Fibroblast of lung (primary cell): ENCODE measurements at regions not wholly inside any gene's neighbourhood (a gene's known extent, or its start where the extent isn't known, plus 50 kb on each side); places are given as distances from the start of the nearest gene placed in this dataset.

Source experiments
- DNase-seq, 2 donors: peaks; one replicate each; pipeline versions ENCODE4 v3.0.0 to v3.0.0-alpha.2; 2010; ENCODE audit warnings: low read depth in 2 of 2
- H2AFZ ChIP-seq: 2 replicates; pipeline ENCODE4 v1.5.1; 2012; ENCODE audit warnings: low read length, control low read depth, inconsistent platforms
- H3K27ac ChIP-seq: 2 replicates; pipeline ENCODE4 v1.5.1; 2011; ENCODE audit warnings: low read length, control low read depth; ENCODE audit not compliant: insufficient read depth
- H3K27me3 ChIP-seq: 2 replicates; pipeline ENCODE4 v1.5.1; 2011; ENCODE audit warnings: mild to moderate bottlenecking, low read length; ENCODE audit not compliant: control insufficient read depth, insufficient read depth
- H3K36me3 ChIP-seq: 2 replicates; pipeline ENCODE4 v1.5.1; 2011; ENCODE audit warnings: low read length; ENCODE audit not compliant: control insufficient read depth, insufficient read depth
- H3K4me1 ChIP-seq: 2 replicates; pipeline ENCODE4 v1.5.1; 2011; ENCODE audit warnings: low read length; ENCODE audit not compliant: control insufficient read depth, insufficient read depth; ENCODE audit errors: extremely low read depth
- H3K4me2 ChIP-seq: 2 replicates; pipeline ENCODE4 v1.5.1; 2011; ENCODE audit warnings: low read length, control low read depth; ENCODE audit not compliant: insufficient read depth; ENCODE audit errors: extremely low read depth
- H3K4me3 ChIP-seq, 4 experiments: fragments of 200-600 bp in 1 of 4; sonication (generic) in 1 of 4; replicated peaks in 1 of 4; 2 replicates each; pipeline ENCODE4 v1.5.1; 2011 to 2016; ENCODE audit warnings: low read length in 4 of 4, low read depth in 3 of 4, mild to moderate bottlenecking in 3 of 4, control low read depth in 2 of 4, inconsistent platforms in 1 of 4, mixed read lengths in 1 of 4; ENCODE audit not compliant: insufficient read depth in 1 of 4; ENCODE audit errors: control extremely low read depth in 1 of 4
- H3K79me2 ChIP-seq: 2 replicates; pipeline ENCODE4 v1.5.1; 2012; ENCODE audit warnings: mild to moderate bottlenecking, low read length, inconsistent platforms; ENCODE audit not compliant: control insufficient read depth, insufficient read depth
- H3K9ac ChIP-seq: 2 replicates; pipeline ENCODE4 v1.5.1; 2011; ENCODE audit warnings: mild to moderate bottlenecking, low read length, control low read depth; ENCODE audit not compliant: insufficient read depth
- H3K9me3 ChIP-seq: 2 replicates; pipeline ENCODE4 v1.5.1; 2012; ENCODE audit warnings: low read depth, low read length; ENCODE audit not compliant: control insufficient read depth, insufficient read depth
- H4K20me1 ChIP-seq: 2 replicates; pipeline ENCODE4 v1.5.1; 2011; ENCODE audit warnings: low read length; ENCODE audit not compliant: control insufficient read depth, insufficient read depth; ENCODE audit errors: extremely low read depth
- CTCF ChIP-seq, 2 donors: IDR thresholded peaks in 1 of 2; conservative IDR thresholded peaks in 1 of 2; 1 replicate in 1 of 2; 2 replicates in 1 of 2; pipeline ENCODE4 v1.5.1; 2011 to 2012; ENCODE audit warnings: low read length in 2 of 2, control low read depth in 1 of 2, inconsistent platforms in 1 of 2, low read depth in 1 of 2, mild to moderate bottlenecking in 1 of 2
- EZH2 ChIP-seq: IDR thresholded peaks from 2 replicates; pipeline ENCODE4 v1.5.1; 2012; ENCODE audit warnings: low read length, control low read depth, mild to moderate bottlenecking; ENCODE audit errors: missing control alignments

GRCh38 chr6:105977934-105978504 is 108.1 kb upstream of the PRDM1 start:
- Histone ChIP-seq H3K4me3 (no peak overlapping the region), H4K20me1 (no peaks in the 10 kb centered on the region), H2AFZ (no peak overlapping the region), H3K79me2 (no peaks in the 10 kb centered on the region), H3K9me3 (no peaks in the 10 kb centered on the region), H3K27me3 (no peaks in the 10 kb centered on the region), H3K4me2 (no peak overlapping the region), H3K4me1 (no peaks in the 10 kb centered on the region), H3K36me3 (no peaks in the 10 kb centered on the region), H3K9ac (no peak overlapping the region), H3K27ac (no peak overlapping the region)
- DNase-seq, result no peak
- TF ChIP-seq EZH2, result no peak
- TF ChIP-seq CTCF (conservative IDR thresholded peaks at IDR 0.05 in 1 of 2, IDR thresholded peaks at IDR 0.05 in 1 of 2; ENCODE audit: low read depth in 1 of 2, low read length in 2 of 2), result no peak

- Histone ChIP-seq H3K36me3 (no peaks in the 10 kb centered on the region), H3K4me2 (no peak overlapping the region), H4K20me1 (no peaks in the 10 kb centered on the region), H3K4me3 (no peak overlapping the region), H3K27me3 (no peaks in the 10 kb centered on the region), H3K9me3 (no peaks in the 10 kb centered on the region), H3K27ac (no peak overlapping the region), H2AFZ (no peak overlapping the region), H3K79me2 (no peaks in the 10 kb centered on the region), H3K4me1 (no peaks in the 10 kb centered on the region), H3K9ac (no peak overlapping the region)
- no peak for TF ChIP-seq CTCF (conservative IDR thresholded peaks at IDR 0.05 in 1 of 2, IDR thresholded peaks at IDR 0.05 in 1 of 2; ENCODE audit: low read depth in 1 of 2, low read length in 2 of 2)
- no peak for TF ChIP-seq EZH2
- DNase-seq, result no peak
Observed at GRCh38 chr6:105974986-105975385, 111.2 kb upstream of the PRDM1 start.

GRCh38 chr6:105972440-105972839 is 113.7 kb upstream of the PRDM1 start:
- H3K4me2 ChIP-seq, result no peak overlapping the region
- no peak overlapping the region for H3K4me3 ChIP-seq
- H3K27ac ChIP-seq, result no peak overlapping the region
- H3K9me3 ChIP-seq, result no peaks in the 10 kb centered on the region
- no peaks in the 10 kb centered on the region for H4K20me1 ChIP-seq
- H3K4me1 ChIP-seq, result no peaks in the 10 kb centered on the region
- no peak for TF ChIP-seq EZH2
- TF ChIP-seq CTCF (conservative IDR thresholded peaks at IDR 0.05 in 1 of 2, IDR thresholded peaks at IDR 0.05 in 1 of 2; ENCODE audit: low read depth in 1 of 2, low read length in 2 of 2), result no peak
- no peak for DNase-seq
- no peak overlapping the region for H2AFZ ChIP-seq
- no peaks in the 10 kb centered on the region for H3K79me2 ChIP-seq
- no peaks in the 10 kb centered on the region for H3K27me3 ChIP-seq
- H3K9ac ChIP-seq, result no peak overlapping the region
- no peaks in the 10 kb centered on the region for H3K36me3 ChIP-seq
